Panc1 (cell line): ENCODE measurements at regions not wholly inside any gene's neighbourhood (a gene's known extent, or its start where the extent isn't known, plus 50 kb on each side); places are given as distances from the start of the nearest gene placed in this dataset.
"Not testable (repeated sequence)": the region's sequence is repeated elsewhere in the genome, so short reads cannot be mapped to it uniquely, and the experiment has no call there.

ENCODE experiments used
- CTCF ChIP-seq: fragments of 450-650 bp; IDR thresholded peaks from 2 replicates; pipeline ENCODE4 v1.5.1; 2017; ENCODE audit warnings: mild to moderate bottlenecking
- SIN3A ChIP-seq: IDR thresholded peaks from 2 replicates; pipeline ENCODE4 v1.6.1; 2012; ENCODE audit warnings: low read depth, mild to moderate bottlenecking, low read length, moderate library complexity, borderline replicate concordance; ENCODE audit not compliant: insufficient read depth

GRCh38 chr21:14623079-14623478 is 77.0 kb upstream of the SAMSN1 start:
- not testable (repeated sequence) for TF ChIP-seq CTCF, SIN3A
